ENCODE measurements at regions not wholly inside any gene's neighbourhood (a gene's known extent, or its start where the extent isn't known, plus 50 kb on each side); places are given as distances from the start of the nearest gene placed in this dataset.
"Not testable (repeated sequence)": the region's sequence is repeated elsewhere in the genome, so short reads cannot be mapped to it uniquely, and the experiment has no call there.

- POLR2A ChIA-PET; CTCF ChIA-PET; H3K27me3 Mint-ChIP-seq; H3K4me3 Mint-ChIP-seq; H3K36me3 Mint-ChIP-seq (ENCODE audit: low read depth); H3K27ac Mint-ChIP-seq; DNase-seq; H3K9me3 Mint-ChIP-seq; H3K4me1 Mint-ChIP-seq: not testable (repeated sequence)
Measured at GRCh38 chr18:14460364-14460763, 83.0 kb downstream of the POTEC start.

- H3K36me3 Mint-ChIP-seq (ENCODE audit: low read depth); H3K27me3 Mint-ChIP-seq; CTCF ChIA-PET; H3K4me1 Mint-ChIP-seq; H3K27ac Mint-ChIP-seq; H3K4me3 Mint-ChIP-seq; POLR2A ChIA-PET; H3K9me3 Mint-ChIP-seq; DNase-seq: not testable (repeated sequence)
Measured at GRCh38 chr18:14459826-14460225, 83.6 kb downstream of the POTEC start.

- H3K27me3 Mint-ChIP-seq, H3K9me3 Mint-ChIP-seq, POLR2A ChIA-PET: not testable (repeated sequence)
Measured at GRCh38 chr18:14458009-14458945, 85.1 kb downstream of the POTEC start.

GRCh38 chr18:14450637-14451009, 92.8 kb downstream of the POTEC start:
- H3K9me3 Mint-ChIP-seq; H3K4me1 Mint-ChIP-seq; H3K36me3 Mint-ChIP-seq (ENCODE audit: low read depth); H3K27ac Mint-ChIP-seq; CTCF ChIA-PET; POLR2A ChIA-PET; H3K27me3 Mint-ChIP-seq: not testable (repeated sequence)
- peak; percentile 24 for DNase-seq
- peak overlapping the region; percentile 50 for H3K4me3 Mint-ChIP-seq

More at GRCh38 chr18:14458009-14458945, 85.1 kb downstream of the POTEC start:
- peak; percentile 73 for DNase-seq
- H3K27ac Mint-ChIP-seq; H3K36me3 Mint-ChIP-seq (ENCODE audit: low read depth); CTCF ChIA-PET; H3K4me1 Mint-ChIP-seq: not testable (repeated sequence)
- H3K4me3 Mint-ChIP-seq: peak overlapping the region; percentile 51

GRCh38 chr18:14449995-14450636, 93.3 kb downstream of the POTEC start:
- H3K36me3 Mint-ChIP-seq (ENCODE audit: low read depth); DNase-seq; CTCF ChIA-PET; H3K4me1 Mint-ChIP-seq; POLR2A ChIA-PET; H3K27ac Mint-ChIP-seq; H3K27me3 Mint-ChIP-seq; H3K4me3 Mint-ChIP-seq; H3K9me3 Mint-ChIP-seq: not testable (repeated sequence)

- H3K27ac Mint-ChIP-seq; CTCF ChIA-PET; H3K4me3 Mint-ChIP-seq; H3K27me3 Mint-ChIP-seq; H3K4me1 Mint-ChIP-seq; H3K9me3 Mint-ChIP-seq; H3K36me3 Mint-ChIP-seq (ENCODE audit: low read depth); POLR2A ChIA-PET; DNase-seq: not testable (repeated sequence)
Measured at GRCh38 chr18:14449062-14449461, 94.3 kb downstream of the POTEC start.

GRCh38 chr18:14447715-14448114, 95.7 kb downstream of the POTEC start:
- H3K4me3 Mint-ChIP-seq; H3K9me3 Mint-ChIP-seq; POLR2A ChIA-PET; H3K27ac Mint-ChIP-seq; H3K27me3 Mint-ChIP-seq; DNase-seq; H3K4me1 Mint-ChIP-seq; H3K36me3 Mint-ChIP-seq (ENCODE audit: low read depth); CTCF ChIA-PET: not testable (repeated sequence)

- H3K9me3 Mint-ChIP-seq; POLR2A ChIA-PET; H3K4me1 Mint-ChIP-seq; DNase-seq; H3K27ac Mint-ChIP-seq; H3K27me3 Mint-ChIP-seq; H3K36me3 Mint-ChIP-seq (ENCODE audit: low read depth); CTCF ChIA-PET; H3K4me3 Mint-ChIP-seq: not testable (repeated sequence)
Measured at GRCh38 chr18:14435460-14435859, 107.9 kb downstream of the POTEC start.

- H3K36me3 Mint-ChIP-seq (ENCODE audit: low read depth); H3K4me1 Mint-ChIP-seq; DNase-seq; H3K9me3 Mint-ChIP-seq; CTCF ChIA-PET; POLR2A ChIA-PET; H3K27ac Mint-ChIP-seq: not testable (repeated sequence)
- Mint-ChIP-seq H3K27me3 (peaks cover 16% of the 10 kb centered on the region), H3K4me3 (peak overlapping the region; percentile 25)
Measured at GRCh38 chr18:14432371-14432770, 111.0 kb downstream of the POTEC start.

- H3K9me3 Mint-ChIP-seq; POLR2A ChIA-PET; H3K4me1 Mint-ChIP-seq; H3K27ac Mint-ChIP-seq; CTCF ChIA-PET; H3K36me3 Mint-ChIP-seq (ENCODE audit: low read depth): not testable (repeated sequence)
- Mint-ChIP-seq H3K27me3 (peaks cover 20% of the 10 kb centered on the region), H3K4me3 (peak overlapping the region; percentile 73)
- DNase-seq: peak; percentile 34
Measured at GRCh38 chr18:14431031-14431521, 112.3 kb downstream of the POTEC start.

GRCh38 chr18:14415806-14416205, 127.6 kb downstream of the POTEC start:
- H3K4me1 Mint-ChIP-seq; H3K27me3 Mint-ChIP-seq; H3K9me3 Mint-ChIP-seq; H3K27ac Mint-ChIP-seq; CTCF ChIA-PET; H3K36me3 Mint-ChIP-seq (ENCODE audit: low read depth); H3K4me3 Mint-ChIP-seq; POLR2A ChIA-PET: not testable (repeated sequence)
- peak; percentile 41 for DNase-seq

GRCh38 chr18:14415399-14415798, 128.0 kb downstream of the POTEC start:
- CTCF ChIA-PET; H3K4me3 Mint-ChIP-seq; H3K36me3 Mint-ChIP-seq (ENCODE audit: low read depth): not testable (repeated sequence)

GRCh38 chr18:14395533-14395932, 147.9 kb downstream of the POTEC start:
- H3K9me3 Mint-ChIP-seq; H3K36me3 Mint-ChIP-seq (ENCODE audit: low read depth); H3K4me3 Mint-ChIP-seq; POLR2A ChIA-PET; CTCF ChIA-PET; H3K27me3 Mint-ChIP-seq; H3K4me1 Mint-ChIP-seq; DNase-seq; H3K27ac Mint-ChIP-seq: not testable (repeated sequence)

More at GRCh38 chr18:14415399-14415798, 128.0 kb downstream of the POTEC start:
- H3K27ac Mint-ChIP-seq, DNase-seq, H3K27me3 Mint-ChIP-seq, H3K4me1 Mint-ChIP-seq, H3K9me3 Mint-ChIP-seq, POLR2A ChIA-PET: not testable (repeated sequence)

Data from activated CD4-positive, alpha-beta T cell treated with anti-CD3 and anti-CD28 coated beads, Interleukin-2, amount 10 ng/mL, durations not matched to agents 7 days and 5 days (primary cell).